ENCODE measurements at regions not wholly inside any gene's neighbourhood (a gene's known extent, or its start where the extent isn't known, plus 50 kb on each side); places are given as distances from the start of the nearest gene placed in this dataset.

- TF ChIP-seq POLR2A (IDR thresholded peaks at IDR 0.05; ENCODE audit: low read depth, low read length) = no peak
- TF ChIP-seq, protein P1, sequence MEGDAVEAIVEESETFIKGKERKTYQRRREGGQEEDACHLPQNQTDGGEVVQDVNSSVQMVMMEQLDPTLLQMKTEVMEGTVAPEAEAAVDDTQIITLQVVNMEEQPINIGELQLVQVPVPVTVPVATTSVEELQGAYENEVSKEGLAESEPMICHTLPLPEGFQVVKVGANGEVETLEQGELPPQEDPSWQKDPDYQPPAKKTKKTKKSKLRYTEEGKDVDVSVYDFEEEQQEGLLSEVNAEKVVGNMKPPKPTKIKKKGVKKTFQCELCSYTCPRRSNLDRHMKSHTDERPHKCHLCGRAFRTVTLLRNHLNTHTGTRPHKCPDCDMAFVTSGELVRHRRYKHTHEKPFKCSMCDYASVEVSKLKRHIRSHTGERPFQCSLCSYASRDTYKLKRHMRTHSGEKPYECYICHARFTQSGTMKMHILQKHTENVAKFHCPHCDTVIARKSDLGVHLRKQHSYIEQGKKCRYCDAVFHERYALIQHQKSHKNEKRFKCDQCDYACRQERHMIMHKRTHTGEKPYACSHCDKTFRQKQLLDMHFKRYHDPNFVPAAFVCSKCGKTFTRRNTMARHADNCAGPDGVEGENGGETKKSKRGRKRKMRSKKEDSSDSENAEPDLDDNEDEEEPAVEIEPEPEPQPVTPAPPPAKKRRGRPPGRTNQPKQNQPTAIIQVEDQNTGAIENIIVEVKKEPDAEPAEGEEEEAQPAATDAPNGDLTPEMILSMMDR (IDR thresholded peaks at IDR 0.05; ENCODE audit: extremely low read depth in 1 of 2, insufficient read depth in 1 of 2, low read depth in 1 of 2, low read length in 2 of 2) = no peak
- TF ChIP-seq EZH2 (IDR thresholded peaks at IDR 0.05; ENCODE audit: borderline replicate concordance, low read depth, low read length, severe bottlenecking) = no peak
Measured at GRCh38 chr9:87179553-87180340, 232.4 kb upstream of the GAS1 start.

Data from endothelial cell of umbilical vein (primary cell).